ENCODE measurements at regions not wholly inside any gene's neighbourhood (a gene's known extent, or its start where the extent isn't known, plus 50 kb on each side); places are given as distances from the start of the nearest gene placed in this dataset.
"Not testable (repeated sequence)": the region's sequence is repeated elsewhere in the genome, so short reads cannot be mapped to it uniquely, and the experiment has no call there.

DNA sequence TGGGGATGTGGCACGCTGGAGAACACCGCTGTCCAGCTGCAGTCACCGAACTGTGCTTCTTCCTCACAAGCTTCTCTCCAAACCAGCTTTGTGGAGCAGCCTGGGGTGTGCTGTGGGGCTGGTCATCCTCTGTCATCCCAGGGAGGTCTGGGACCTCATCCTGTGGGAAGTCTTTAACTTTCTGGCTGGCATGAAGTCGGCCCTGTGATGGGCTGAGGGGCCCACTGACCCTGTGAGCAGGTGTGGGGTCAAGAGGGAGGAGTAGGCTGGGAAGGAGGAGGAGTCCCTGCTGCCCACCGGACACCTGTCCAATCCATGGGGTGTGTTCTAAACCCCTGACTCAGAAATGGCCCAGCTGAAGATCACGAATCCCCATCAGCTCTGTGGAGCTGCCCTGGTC is 136.2 kb upstream of the SHH start:
- no peak for DNase-seq (ENCODE audit: low read depth)

DNA sequence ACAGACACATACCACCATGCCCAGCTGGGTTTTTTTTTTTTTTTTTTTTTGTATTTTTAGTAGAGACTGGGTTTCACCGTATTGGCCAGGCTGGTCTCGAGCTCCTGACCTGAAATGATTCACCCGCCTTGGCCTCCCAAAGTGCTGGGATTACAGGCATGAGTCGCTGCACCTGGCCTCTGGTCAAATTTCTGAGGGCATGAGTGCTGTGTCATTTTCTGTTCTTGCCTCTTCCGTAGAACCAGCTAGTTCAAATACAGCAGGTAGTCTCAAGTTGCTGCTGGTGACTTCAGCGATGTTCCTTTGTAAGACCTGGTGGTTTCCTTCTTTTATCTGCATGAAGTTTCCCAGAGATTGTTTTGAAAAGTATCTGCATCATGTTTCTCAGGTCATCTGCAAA is 134.8 kb upstream of the SHH start:
- peak; percentile 50 for DNase-seq (ENCODE audit: low read depth)

DNA sequence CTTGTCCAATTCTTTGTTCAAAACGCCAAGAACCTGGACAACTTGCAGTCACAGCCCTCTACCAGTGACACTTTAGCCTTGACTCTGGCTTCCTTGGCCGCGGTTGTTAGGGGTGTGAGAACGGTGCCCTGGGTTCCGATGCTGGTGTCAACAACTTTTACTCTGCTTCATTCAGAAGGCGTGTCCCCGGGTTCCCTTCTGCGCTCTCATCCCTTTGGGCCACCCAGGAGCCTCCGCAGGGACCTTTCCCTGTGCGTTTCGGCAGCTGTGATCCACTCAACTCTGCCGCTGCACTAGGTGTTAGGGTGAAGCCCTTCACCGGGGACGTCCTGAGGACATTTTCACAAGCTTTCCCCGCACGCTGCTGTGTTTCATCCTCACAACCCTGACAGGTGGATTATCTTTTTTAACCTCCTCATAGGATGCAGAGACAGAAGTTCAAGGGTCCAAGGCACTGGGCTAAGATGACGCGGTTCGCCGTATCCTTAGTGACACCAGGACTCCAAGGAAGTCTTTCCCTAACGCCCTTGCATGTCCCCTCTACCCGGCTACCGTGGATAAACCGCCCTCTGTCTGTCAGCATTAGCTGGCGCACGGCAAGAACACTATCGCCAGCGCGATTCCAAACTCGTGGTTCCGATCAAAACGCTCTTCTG is 133.5 kb upstream of the SHH start:
- DNase-seq (ENCODE audit: low read depth): no peak

DNA sequence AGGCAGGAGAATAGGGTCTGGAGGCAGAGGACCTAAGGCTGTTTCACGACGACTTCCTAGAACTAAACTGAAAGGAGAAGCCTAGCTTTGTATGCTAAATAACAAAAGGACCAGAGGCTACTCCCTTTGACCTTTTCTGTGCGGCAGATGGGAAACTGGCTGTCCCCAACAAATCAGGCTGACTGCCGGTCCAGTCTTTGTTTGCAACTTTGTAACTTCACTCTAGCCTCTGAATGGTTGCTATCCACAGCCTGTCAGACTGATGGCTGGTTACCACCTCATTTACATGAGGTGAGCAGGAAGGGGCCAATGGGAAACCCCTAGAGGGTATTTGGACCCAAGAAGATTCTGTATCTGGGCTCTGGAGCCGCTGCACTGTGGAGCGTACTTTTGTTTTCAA is 132.6 kb upstream of the SHH start:
- DNase-seq (ENCODE audit: low read depth): no peak

DNA sequence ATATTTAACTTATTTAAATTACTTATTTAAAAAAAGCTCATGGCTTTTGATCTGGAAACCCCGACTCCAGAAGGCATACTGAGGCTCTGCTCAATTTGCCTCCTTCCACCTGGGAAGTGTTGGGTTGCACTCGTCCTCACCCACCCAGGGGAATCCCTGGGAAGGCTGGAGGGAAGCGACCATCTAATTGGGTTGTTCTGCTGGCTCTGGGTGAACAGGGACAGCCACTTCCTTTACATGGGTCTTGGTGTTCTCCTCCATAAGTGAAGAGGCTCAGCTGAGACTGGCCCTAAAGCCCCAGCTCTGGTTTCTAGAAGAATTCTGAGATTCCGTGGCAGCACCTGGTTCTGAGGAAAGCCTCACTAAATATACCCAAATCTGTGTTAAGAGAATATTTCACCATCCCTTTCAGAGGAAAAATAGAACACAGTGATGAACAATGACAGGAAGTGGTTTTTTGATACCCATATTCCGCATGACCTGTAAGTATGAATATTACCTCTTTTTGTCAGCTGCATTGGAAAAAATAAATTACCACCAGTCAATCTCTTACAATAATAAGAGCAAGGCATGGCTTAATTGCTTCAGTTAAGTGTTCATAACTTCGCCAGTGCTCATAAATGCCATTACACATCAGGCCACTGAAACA is 131.1 kb upstream of the SHH start:
- DNase-seq (ENCODE audit: low read depth): no peak

DNA sequence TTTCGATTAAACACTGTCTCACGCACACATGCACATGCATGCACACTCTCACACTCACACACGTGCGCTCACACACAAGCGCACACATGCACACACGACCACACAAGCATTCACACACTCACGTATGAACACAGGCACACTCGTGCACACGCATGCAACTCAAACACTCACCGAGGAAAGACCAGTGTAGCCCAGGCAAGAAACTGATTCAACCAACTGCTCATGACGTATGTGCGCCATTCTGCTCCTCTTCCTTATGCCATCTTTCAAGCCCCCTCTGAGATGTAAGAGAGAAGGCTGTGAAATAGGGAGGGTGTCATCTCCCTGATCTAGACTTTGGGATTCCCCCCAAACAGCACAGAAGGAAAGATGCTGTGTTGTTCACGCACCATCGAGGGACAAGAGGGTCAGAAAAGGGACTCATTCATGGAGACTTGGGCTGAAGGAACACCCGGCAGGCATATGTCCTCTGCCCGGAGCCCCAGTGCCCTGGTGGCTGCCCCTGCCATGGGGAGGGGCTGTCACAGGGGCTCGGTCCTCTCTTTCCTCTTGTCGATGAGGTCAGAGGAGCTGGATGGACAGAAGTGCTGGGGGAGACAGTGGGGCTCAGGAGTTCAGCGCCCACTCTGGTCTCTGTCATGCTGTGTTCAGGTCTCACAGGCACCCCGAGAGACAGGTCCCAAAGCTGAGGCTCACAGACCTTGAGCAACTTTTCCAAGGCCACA is 130.1 kb upstream of the SHH start:
- no peak for DNase-seq (ENCODE audit: low read depth)

DNA sequence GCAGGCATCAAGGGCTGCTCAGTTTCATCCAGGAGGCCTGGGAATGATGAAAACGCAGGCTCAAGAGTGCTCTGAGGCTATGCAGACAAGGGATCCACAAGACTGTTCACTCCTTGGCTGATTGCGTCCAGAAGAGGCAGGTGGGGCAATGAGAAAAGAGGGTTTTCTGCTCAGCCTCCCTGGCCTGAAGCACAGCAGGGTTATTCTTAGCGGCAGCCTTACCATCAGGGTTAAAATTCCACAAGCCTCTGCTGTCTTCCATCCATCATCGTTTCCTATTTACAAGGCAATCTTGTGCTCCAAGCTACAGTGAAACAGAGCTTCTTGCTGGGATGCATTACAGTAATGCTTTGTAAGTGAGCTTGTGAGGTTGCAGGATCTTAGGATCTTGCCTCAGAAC is 129.4 kb upstream of the SHH start:
- no peak for DNase-seq (ENCODE audit: low read depth)

DNA sequence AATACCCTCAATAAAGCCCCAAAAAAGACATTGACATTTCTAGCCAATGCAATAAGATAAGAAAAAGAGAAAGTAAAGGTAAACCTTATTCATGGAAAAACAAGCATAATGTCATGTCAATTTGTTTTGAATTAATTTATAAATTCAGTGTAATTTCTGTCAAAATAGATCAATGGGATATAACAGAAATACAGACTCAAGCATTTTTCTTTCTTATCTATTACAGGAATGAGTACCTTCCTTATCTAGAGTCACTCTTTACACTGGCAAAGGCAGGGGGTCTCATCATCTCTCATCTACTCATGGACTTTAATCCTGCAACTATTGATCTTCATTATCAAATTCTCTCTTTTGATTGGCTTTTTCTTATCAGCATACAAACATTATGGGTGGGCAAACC is 127.1 kb upstream of the SHH start:
- DNase-seq (ENCODE audit: low read depth): no peak

DNA sequence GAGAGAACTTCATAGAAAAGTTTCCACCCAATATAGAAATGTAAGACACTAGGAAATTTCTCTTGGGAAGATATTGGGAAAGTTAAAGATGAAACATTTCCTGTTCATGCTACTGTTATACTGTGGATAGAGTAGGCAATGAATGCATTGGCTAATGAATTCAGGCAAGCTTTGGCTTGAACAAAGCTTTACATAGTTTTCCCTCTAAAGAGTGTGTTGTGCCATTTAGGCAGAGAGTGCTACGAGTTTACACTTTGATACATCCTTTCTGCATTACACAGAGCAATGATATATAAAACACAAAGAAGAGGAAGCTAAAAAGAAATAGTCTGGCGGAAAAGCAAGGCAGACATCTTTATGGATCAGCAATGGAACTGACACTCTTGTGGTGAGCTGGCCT is 125.9 kb upstream of the SHH start:
- DNase-seq (ENCODE audit: low read depth): no peak

DNA sequence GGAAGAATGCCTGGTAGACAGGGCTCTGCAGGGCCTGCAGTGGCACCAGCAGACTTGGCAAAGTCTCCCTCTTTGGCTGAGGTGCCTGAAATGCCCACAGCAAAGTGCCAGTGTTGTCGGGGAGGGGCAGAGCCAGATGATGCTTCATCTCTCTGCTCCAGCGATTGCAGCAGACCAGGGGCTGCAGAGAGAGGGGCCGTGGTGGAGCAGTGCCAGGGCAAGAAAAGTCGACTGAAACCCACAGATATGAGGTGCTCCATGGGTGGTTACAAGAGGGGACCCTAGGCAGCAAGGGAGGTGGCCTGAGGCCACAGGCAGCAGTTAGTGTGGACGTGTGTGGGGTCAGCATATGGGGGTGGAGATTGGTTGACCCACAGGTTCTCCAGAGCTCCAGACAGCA is 123.5 kb upstream of the SHH start:
- DNase-seq (ENCODE audit: low read depth): no peak

DNA sequence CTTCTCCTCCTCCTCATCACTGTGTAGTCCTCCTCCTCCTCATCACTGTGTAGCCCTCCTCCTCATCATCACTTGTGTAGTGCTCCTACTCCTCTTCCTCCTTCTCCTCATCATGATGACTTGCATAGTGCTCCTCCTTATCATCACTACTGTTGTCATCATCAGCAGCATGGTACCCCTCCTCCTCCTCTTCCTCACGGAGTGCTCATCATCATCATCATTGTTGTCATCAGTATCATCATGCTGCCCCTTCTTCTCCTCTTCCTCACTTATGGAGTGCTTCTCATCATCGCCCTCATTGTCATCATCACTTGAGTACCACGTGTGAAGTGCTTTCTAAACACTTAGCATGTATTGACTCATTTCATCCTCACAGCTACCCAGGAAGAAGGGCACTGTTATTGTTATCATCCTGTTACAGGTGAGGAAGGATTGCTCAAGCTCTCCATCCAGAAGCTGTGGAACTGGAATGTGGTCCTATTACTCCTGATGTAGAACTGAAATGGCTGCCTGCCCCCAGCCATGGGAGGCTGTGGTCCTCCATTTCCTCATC is 122.8 kb upstream of the SHH start:
- no peak for DNase-seq (ENCODE audit: low read depth)

DNA sequence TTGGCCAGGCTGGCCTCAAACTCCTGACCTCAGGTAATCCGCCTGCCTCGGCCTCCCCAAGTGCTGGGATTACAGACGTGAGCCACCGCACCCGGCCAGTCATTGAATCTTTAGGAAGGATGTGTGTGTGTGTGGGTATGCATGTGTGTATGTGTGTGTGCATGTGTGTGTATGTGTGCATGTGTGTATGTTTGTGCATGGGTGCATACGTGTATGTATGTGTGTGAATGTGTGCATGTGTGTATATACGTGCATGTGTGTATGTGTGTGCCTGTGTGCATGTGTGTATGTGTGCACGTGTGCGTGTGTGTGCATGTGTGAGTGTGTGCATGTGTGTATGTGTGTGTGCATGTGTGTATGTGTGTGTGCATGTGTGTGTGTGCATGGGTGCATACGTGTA is 120.1 kb upstream of the SHH start:
- not testable (repeated sequence) for DNase-seq (ENCODE audit: low read depth)

DNA sequence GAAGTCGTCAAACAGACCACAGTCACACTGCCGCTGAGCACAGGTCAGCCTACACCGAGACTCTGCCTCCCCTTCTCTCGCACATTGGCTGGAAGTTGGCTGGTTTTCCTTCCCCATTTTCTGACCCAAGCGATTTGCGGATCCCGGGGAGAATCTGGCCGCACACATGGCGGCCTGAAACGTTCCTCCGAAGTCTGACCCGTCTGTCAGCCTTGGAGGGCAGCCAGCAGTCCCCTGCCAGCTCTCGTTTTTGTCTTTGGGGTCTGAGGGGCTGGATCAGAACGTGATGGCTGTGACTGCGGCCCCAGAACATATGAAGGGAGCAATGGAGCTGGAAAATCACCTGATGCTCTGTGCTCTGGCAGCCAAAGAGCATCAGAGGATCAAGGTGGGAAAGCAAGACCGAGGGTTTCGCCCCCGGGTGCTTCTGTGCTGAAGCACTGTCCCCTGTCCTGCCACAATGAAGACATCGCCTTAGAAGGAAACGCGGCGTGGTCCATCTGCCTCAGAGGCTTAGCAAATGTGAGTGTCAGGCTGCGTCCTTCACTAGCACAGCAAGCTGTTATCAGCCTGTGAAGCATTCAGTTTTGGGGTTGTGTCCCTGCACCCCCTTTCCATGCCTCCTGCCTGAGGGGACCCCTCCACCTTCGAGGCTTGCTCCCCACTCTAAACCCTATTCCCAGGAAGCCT is 119.3 kb upstream of the SHH start:
- no peak for DNase-seq (ENCODE audit: low read depth)

DNA sequence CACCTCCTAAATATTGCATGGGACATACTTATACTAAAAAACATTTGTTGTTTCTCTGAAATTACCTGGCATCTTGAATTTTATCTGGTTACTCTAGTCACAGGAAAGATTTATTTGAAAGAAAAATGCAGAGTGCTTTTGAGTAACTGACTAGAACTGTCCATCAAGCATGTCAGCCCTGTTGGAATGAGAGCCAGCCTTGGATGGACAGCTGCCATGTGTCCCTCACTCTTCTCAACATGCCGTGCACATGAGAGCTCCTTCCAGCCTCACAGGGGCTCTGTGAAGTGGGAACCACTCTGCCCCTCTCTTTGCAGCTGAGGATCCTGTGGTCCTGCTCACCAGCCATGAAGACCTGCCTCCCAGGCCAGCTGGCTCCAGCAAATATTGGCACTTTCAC is 118.3 kb upstream of the SHH start:
- DNase-seq (ENCODE audit: low read depth): no peak

DNA sequence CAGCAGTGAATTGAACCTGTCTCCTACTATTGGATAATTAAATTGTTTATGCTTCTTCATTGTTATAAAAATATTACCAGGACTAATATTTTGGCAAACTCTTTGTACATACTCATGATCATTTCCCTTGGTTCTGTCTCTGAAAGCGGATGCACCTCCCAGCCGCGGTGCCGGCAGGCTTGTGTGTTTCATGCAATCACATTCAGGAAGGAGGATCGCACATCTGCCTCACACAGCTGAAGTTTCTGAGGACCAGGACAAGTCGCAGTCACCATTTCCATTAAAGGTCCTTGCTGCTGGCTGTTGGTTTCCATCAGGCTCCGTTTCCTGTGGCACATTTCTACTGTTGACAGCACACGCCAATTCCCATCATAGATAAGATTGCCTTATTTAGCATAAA is 117.8 kb upstream of the SHH start:
- no peak for DNase-seq (ENCODE audit: low read depth)

DNA sequence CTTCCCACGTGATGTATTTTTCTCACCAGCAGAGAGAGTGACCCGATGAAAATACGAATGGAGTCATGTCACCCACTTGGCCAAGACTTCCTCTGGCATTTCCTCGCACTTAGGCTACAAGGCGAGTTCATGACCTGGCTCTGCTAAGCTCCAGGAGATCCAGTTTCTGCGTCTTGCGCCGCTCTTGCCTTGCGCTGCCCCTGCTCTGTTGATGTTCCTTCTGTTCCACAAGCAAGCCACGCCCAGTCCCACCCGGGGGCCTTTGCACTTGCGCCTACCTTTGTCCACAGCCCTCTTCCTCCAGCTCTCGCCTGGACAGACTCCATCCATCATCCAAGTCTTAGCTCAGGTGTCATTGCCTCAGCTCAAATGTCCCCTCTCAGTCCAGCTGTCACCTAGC is 116.3 kb upstream of the SHH start:
- DNase-seq (ENCODE audit: low read depth): no peak

DNA sequence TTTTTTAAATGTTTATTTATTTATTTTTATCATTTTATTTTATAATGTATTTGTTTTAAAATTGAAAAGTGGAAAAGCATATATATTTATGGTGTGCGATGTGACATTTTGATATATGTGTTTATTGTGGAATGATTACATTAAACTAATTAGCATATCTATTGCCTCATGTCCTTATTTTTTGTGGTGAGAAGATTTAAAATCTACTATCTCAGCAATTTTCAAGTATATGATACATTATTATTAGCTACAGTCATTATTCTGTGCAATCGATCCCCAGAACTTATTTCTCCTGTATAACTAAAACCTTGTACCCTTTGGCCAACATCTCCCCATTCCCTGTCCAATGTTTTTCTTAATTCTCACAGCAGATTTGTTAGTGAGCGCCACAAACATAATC is 115.6 kb upstream of the SHH start:
- DNase-seq (ENCODE audit: low read depth): no peak

DNA sequence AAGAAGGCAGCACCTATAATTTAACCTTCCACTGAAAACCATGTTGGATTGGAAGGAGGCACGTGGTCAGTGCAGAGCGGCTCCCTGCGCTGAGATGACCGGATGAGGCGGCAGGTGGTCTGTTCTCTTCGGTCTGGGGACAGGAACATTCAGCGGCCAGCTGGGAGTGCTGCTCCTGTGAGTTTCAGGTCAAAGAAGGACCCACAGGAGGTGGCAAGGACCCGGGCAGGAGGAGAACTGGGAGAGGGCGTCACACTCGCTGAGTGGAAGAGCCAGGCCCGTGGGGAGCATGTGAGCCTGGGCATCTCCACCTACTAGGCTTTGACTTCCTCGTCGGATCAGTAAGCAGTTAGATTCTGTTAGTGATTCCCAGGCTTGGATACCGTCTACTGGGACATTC is 113.4 kb upstream of the SHH start:
- DNase-seq (ENCODE audit: low read depth): no peak

DNA sequence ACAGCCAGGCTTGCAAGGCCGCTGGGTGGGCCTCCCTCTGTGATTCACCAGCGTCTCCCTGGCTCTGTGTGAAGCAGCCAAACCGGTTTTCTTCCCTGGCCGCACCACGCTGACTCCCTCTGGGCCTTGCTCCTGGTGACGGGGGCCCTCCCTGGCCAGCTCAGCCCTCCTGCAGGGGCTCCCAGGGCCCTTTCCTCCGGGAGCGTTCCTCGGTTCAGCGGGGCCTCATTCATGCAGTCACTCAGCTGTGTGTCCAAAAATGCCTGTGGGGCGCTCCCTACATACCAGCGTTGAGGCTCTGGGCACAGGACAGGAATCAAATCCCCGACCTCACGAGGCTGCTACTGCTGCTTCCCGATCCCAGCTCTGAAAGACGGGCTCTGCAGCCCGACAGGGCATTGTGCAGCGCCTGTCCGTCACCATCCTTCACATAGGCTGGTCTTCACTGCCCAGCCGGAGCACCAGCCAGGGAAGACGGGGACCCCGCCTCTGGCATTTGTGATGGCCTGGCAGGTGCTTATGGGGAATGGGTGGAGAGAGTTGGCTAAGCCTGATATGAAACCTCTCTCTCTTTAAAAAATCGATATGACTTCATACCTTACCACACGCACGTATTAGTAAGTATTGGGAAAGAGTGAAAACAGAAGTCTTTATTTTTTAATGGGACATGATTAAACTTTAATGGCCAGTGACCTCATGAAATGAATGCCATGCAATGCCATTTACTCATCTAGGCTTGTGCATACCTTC is 110.0 kb upstream of the SHH start:
- DNase-seq (ENCODE audit: low read depth): no peak

DNA sequence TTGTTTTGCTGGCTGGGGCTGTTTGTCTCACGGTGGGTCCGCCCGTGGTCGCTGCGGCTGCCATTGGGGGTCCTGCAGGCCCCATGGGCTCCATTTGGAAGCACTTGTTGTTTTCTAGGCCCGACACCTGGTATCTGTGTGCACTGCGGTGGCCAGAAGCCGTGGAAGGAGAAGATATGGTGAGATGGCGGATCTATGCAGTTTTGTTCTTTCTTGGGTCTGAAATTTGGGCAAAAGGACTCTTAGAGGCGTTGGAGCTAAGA is 109.5 kb upstream of the SHH start:
- DNase-seq (ENCODE audit: low read depth): no peak

DNA sequence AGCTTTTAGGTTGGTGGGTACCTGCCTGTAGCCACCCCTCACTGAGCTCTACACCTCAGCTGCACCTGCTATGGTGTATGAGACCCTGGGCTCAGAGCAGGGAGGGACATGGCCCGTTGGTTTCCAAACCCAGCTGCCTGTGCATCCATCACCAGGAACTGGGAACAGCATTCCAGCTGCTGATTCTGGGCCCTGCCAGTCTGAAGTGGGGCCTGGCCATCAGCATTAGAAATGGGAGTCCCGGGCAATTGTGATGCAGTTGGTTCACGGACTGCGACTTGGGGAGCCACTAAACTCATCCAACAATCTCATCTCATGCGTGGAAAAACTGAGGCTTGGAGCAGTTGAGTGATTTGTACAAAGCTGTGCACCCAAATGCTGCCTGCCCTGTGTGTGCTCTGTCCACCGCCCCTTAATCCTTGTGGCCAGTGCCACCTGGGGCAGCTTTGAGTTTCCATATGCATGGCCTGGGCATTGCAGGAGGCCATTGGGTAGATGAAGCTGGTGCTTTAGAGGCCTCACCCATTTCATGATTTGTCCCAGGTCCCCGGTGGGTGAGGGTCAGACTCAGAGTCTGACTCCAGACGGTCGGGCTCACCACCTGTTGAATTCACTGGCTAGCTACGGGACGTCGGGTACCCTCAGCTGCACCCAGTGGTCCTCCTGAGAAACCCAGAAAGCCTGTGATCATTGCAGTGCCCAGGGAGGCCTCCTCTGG is 109.0 kb upstream of the SHH start:
- DNase-seq (ENCODE audit: low read depth): no peak

DNA sequence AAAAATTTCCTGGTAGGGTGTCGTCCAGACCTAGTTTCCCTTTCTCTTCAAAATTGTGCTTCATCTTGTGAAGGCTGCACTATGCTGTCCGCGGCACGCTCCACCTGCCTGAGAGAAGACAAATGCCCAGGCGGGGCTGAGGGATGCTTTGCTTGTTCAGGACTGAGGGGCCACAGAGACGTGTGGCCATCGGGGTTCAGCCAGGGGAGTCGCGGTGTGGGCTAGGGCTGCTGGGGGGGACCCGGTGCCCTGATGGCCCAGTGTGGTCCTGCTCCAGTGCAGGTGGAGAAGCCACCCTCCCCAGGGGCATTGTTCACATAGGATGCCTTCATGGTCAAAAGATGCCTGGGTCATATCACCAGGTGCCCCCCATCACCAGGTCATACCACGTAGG is 107.8 kb upstream of the SHH start:
- DNase-seq (ENCODE audit: low read depth): no peak

Data from non-pigmented ciliary epithelial cell (primary cell).